ENCODE measurements at regions not wholly inside any gene's neighbourhood (a gene's known extent, or its start where the extent isn't known, plus 50 kb on each side); places are given as distances from the start of the nearest gene placed in this dataset.

- no peak for DNase-seq
- Histone ChIP-seq H3K27ac (ENCODE audit: insufficient read depth in 1 of 2, low read depth in 1 of 2, low read length in 2 of 2, poor library complexity in 1 of 2, severe bottlenecking in 2 of 2) (no peak overlapping the region), H3K36me3 (ENCODE audit: control insufficient read depth in 4 of 4, insufficient read depth in 4 of 4, low read length in 3 of 4) (no peaks in the 10 kb centered on the region), H3K27me3 (replicated peaks in 2 of 5; ENCODE audit: control insufficient read depth in 4 of 5, insufficient read depth in 5 of 5, low read length in 4 of 5) (no peaks in the 10 kb centered on the region), H3K4me1 (ENCODE audit: control extremely low read depth in 1 of 4, control insufficient read depth in 4 of 4, insufficient read depth in 4 of 4, low read length in 3 of 4) (no peaks in the 10 kb centered on the region), H3K4me3 (ENCODE audit: control insufficient read depth in 1 of 7, extremely low read depth in 1 of 7, insufficient read depth in 4 of 7, low read depth in 2 of 7, low read length in 6 of 7) (no peak overlapping the region), H3K9me3 (ENCODE audit: control extremely low read depth in 1 of 5, control insufficient read depth in 4 of 5, insufficient read depth in 2 of 5, low read depth in 1 of 5, low read length in 4 of 5) (peaks cover 0 to 2% (median 0%) of the 10 kb centered on the region in 5 experiments)
- ChIA-PET POLR2A (interaction anchor here (0.5 kb wide), 1 partner anchor 15 kb away, joined by 3 read pairs; no protein-coding TSS in a partner anchor), CTCF (interaction anchor here (1.6 kb wide), 1 partner anchor 11 kb away, joined by 4 read pairs; no protein-coding TSS in a partner anchor)
- 85% methylated on average over 6 of the region's 6 CpGs for WGBS (ENCODE audit: insufficient coverage)
Observed at GRCh38 chr12:127311720-127312364, 955.1 kb upstream of the TMEM132C start.

- DNase-seq, result no peak
- no peaks in the 10 kb centered on the region for H3K4me1 ChIP-seq (ENCODE audit: control extremely low read depth in 1 of 4, control insufficient read depth in 4 of 4, insufficient read depth in 4 of 4, low read length in 3 of 4)
- no peaks in the 10 kb centered on the region for H3K27me3 ChIP-seq (replicated peaks in 2 of 5; ENCODE audit: control insufficient read depth in 4 of 5, insufficient read depth in 5 of 5, low read length in 4 of 5)
- no peaks in the 10 kb centered on the region for H3K9me3 ChIP-seq (ENCODE audit: control extremely low read depth in 1 of 5, control insufficient read depth in 4 of 5, insufficient read depth in 2 of 5, low read depth in 1 of 5, low read length in 4 of 5)
- no peak overlapping the region for H3K27ac ChIP-seq (ENCODE audit: insufficient read depth in 1 of 2, low read depth in 1 of 2, low read length in 2 of 2, poor library complexity in 1 of 2, severe bottlenecking in 2 of 2)
- ChIA-PET CTCF (interaction anchor here (1.5 kb wide), 1 partner anchor 45 kb away, joined by 4 read pairs; no protein-coding TSS in a partner anchor), POLR2A (no interaction called here)
- no peaks in the 10 kb centered on the region for H3K36me3 ChIP-seq (ENCODE audit: control insufficient read depth in 4 of 4, insufficient read depth in 4 of 4, low read length in 3 of 4)
- WGBS (ENCODE audit: insufficient coverage), result 83% methylated on average over 4 of the region's 4 CpGs
- H3K4me3 ChIP-seq (ENCODE audit: control insufficient read depth in 1 of 7, extremely low read depth in 1 of 7, insufficient read depth in 4 of 7, low read depth in 2 of 7, low read length in 6 of 7), result no peak overlapping the region
Observed at GRCh38 chr12:127324681-127325080, 942.3 kb upstream of the TMEM132C start.

DNA sequence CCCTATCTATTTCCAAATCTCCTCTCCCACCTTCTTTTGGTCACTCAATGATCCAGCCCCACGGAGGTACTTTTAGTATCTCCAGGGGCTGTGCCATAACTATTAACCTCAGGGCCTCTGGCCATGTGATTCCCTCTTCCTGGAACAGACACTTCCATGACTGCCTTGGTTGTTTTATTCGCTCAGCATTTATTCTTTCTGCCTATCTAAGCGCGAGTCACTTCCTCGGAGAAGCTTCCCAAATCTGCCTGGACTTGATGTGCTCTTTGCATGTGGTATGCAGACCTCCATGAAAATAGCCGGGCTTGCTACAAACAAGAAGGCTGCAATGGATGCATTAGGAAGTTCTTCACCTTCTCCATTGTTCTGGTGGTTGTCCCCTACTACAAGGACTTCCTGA is 939.0 kb upstream of the TMEM132C start:
- H3K27ac ChIP-seq (ENCODE audit: insufficient read depth in 1 of 2, low read depth in 1 of 2, low read length in 2 of 2, poor library complexity in 1 of 2, severe bottlenecking in 2 of 2), result no peak overlapping the region
- 100% methylated on average over 5 of the region's 6 CpGs for WGBS (ENCODE audit: insufficient coverage)

DNA sequence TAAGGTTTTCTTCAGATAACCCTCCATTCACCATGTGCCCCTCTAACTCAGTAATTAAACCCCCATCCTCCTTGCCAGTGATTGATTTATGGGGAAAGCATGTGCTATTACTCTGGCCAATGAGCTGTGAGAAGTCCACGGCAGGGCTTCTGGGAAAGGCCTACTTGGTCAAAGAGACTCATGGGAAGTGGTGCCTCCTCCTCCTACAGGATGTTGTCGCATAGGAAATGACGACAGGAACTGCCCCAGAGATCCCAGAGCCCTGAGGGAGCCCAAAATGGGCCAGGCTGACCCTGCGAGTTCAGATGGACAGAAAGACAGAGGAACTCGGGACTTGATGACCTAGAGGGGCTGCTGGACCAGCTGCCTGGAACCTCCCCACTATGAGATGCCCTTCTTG is 938.1 kb upstream of the TMEM132C start:
- Histone ChIP-seq H3K9me3 (ENCODE audit: control extremely low read depth in 1 of 5, control insufficient read depth in 4 of 5, insufficient read depth in 2 of 5, low read depth in 1 of 5, low read length in 4 of 5) (no peaks in the 10 kb centered on the region), H3K27me3 (replicated peaks in 2 of 5; ENCODE audit: control insufficient read depth in 4 of 5, insufficient read depth in 5 of 5, low read length in 4 of 5) (no peaks in the 10 kb centered on the region), H3K4me3 (ENCODE audit: control insufficient read depth in 1 of 7, extremely low read depth in 1 of 7, insufficient read depth in 4 of 7, low read depth in 2 of 7, low read length in 6 of 7) (no peak overlapping the region), H3K36me3 (ENCODE audit: control insufficient read depth in 4 of 4, insufficient read depth in 4 of 4, low read length in 3 of 4) (no peaks in the 10 kb centered on the region), H3K4me1 (ENCODE audit: control extremely low read depth in 1 of 4, control insufficient read depth in 4 of 4, insufficient read depth in 4 of 4, low read length in 3 of 4) (no peaks in the 10 kb centered on the region), H3K27ac (ENCODE audit: insufficient read depth in 1 of 2, low read depth in 1 of 2, low read length in 2 of 2, poor library complexity in 1 of 2, severe bottlenecking in 2 of 2) (no peak overlapping the region)
- WGBS (ENCODE audit: insufficient coverage), result 58% methylated on average over 4 of the region's 5 CpGs
- POLR2A ChIA-PET, result interaction anchor here (0.5 kb wide), 1 partner anchor 1720 kb away, joined by 5 read pairs; no protein-coding TSS in a partner anchor
- DNase-seq, result no peak
- CTCF ChIA-PET, result no interaction called here

More for the DNA sequence above, 939.0 kb upstream of the TMEM132C start:
- CTCF ChIA-PET, result no interaction called here
- H3K27me3 ChIP-seq (replicated peaks in 2 of 5; ENCODE audit: control insufficient read depth in 4 of 5, insufficient read depth in 5 of 5, low read length in 4 of 5), result no peaks in the 10 kb centered on the region
- no peaks in the 10 kb centered on the region for H3K4me1 ChIP-seq (ENCODE audit: control extremely low read depth in 1 of 4, control insufficient read depth in 4 of 4, insufficient read depth in 4 of 4, low read length in 3 of 4)
- no peaks in the 10 kb centered on the region for H3K9me3 ChIP-seq (ENCODE audit: control extremely low read depth in 1 of 5, control insufficient read depth in 4 of 5, insufficient read depth in 2 of 5, low read depth in 1 of 5, low read length in 4 of 5)
- POLR2A ChIA-PET, result no interaction called here
- H3K4me3 ChIP-seq (ENCODE audit: control insufficient read depth in 1 of 7, extremely low read depth in 1 of 7, insufficient read depth in 4 of 7, low read depth in 2 of 7, low read length in 6 of 7), result no peak overlapping the region
- no peak for DNase-seq
- H3K36me3 ChIP-seq (ENCODE audit: control insufficient read depth in 4 of 4, insufficient read depth in 4 of 4, low read length in 3 of 4), result no peaks in the 10 kb centered on the region

- Histone ChIP-seq H3K27me3 (replicated peaks in 2 of 5; ENCODE audit: control insufficient read depth in 4 of 5, insufficient read depth in 5 of 5, low read length in 4 of 5) (no peaks in the 10 kb centered on the region), H3K4me1 (ENCODE audit: control extremely low read depth in 1 of 4, control insufficient read depth in 4 of 4, insufficient read depth in 4 of 4, low read length in 3 of 4) (no peaks in the 10 kb centered on the region), H3K4me3 (ENCODE audit: control insufficient read depth in 1 of 7, extremely low read depth in 1 of 7, insufficient read depth in 4 of 7, low read depth in 2 of 7, low read length in 6 of 7) (no peak overlapping the region), H3K9me3 (ENCODE audit: control extremely low read depth in 1 of 5, control insufficient read depth in 4 of 5, insufficient read depth in 2 of 5, low read depth in 1 of 5, low read length in 4 of 5) (peaks cover 0 to 2% (median 0%) of the 10 kb centered on the region in 5 experiments), H3K27ac (ENCODE audit: insufficient read depth in 1 of 2, low read depth in 1 of 2, low read length in 2 of 2, poor library complexity in 1 of 2, severe bottlenecking in 2 of 2) (no peak overlapping the region), H3K36me3 (ENCODE audit: control insufficient read depth in 4 of 4, insufficient read depth in 4 of 4, low read length in 3 of 4) (no peaks in the 10 kb centered on the region)
- no peak for DNase-seq
- ChIA-PET CTCF (no interaction called here), POLR2A (no interaction called here)
- WGBS (ENCODE audit: insufficient coverage), result 97% methylated on average over 3 of the region's 4 CpGs
Observed at GRCh38 chr12:127334365-127334764, 932.6 kb upstream of the TMEM132C start.

GRCh38 chr12:127334912-127335644 is 931.9 kb upstream of the TMEM132C start:
- Histone ChIP-seq H3K36me3 (ENCODE audit: control insufficient read depth in 4 of 4, insufficient read depth in 4 of 4, low read length in 3 of 4) (no peaks in the 10 kb centered on the region), H3K4me1 (ENCODE audit: control extremely low read depth in 1 of 4, control insufficient read depth in 4 of 4, insufficient read depth in 4 of 4, low read length in 3 of 4) (no peaks in the 10 kb centered on the region), H3K27me3 (replicated peaks in 2 of 5; ENCODE audit: control insufficient read depth in 4 of 5, insufficient read depth in 5 of 5, low read length in 4 of 5) (no peaks in the 10 kb centered on the region), H3K4me3 (ENCODE audit: control insufficient read depth in 1 of 7, extremely low read depth in 1 of 7, insufficient read depth in 4 of 7, low read depth in 2 of 7, low read length in 6 of 7) (no peak overlapping the region), H3K9me3 (ENCODE audit: control extremely low read depth in 1 of 5, control insufficient read depth in 4 of 5, insufficient read depth in 2 of 5, low read depth in 1 of 5, low read length in 4 of 5) (peaks cover 0 to 2% (median 0%) of the 10 kb centered on the region in 5 experiments), H3K27ac (ENCODE audit: insufficient read depth in 1 of 2, low read depth in 1 of 2, low read length in 2 of 2, poor library complexity in 1 of 2, severe bottlenecking in 2 of 2) (no peak overlapping the region)
- no CpG with 5 or more reads among the region's 1 CpG for WGBS (ENCODE audit: insufficient coverage)
- ChIA-PET POLR2A (no interaction called here), CTCF (no interaction called here)
- DNase-seq, result no peak

DNA sequence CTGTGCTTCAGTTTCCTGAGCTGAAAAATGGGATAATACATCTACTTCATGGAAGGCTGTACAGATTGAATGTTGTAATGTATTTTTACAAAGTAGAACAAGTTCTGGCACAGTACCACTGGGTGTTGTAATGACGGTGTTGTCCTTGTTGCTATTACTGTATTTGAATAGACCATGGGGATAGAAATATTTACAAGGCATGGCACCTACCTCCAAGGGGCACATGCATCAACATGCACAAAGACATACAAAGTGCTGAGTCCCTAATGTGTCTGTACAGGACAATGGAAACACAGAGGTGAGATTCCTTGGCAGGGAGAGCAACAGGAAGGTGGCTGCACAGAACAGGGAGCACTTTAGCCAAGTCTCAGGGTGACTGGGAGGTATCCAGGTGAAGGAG is 930.6 kb upstream of the TMEM132C start:
- Histone ChIP-seq H3K27me3 (replicated peaks in 2 of 5; ENCODE audit: control insufficient read depth in 4 of 5, insufficient read depth in 5 of 5, low read length in 4 of 5) (no peaks in the 10 kb centered on the region), H3K4me1 (ENCODE audit: control extremely low read depth in 1 of 4, control insufficient read depth in 4 of 4, insufficient read depth in 4 of 4, low read length in 3 of 4) (no peaks in the 10 kb centered on the region), H3K27ac (ENCODE audit: insufficient read depth in 1 of 2, low read depth in 1 of 2, low read length in 2 of 2, poor library complexity in 1 of 2, severe bottlenecking in 2 of 2) (no peak overlapping the region), H3K4me3 (ENCODE audit: control insufficient read depth in 1 of 7, extremely low read depth in 1 of 7, insufficient read depth in 4 of 7, low read depth in 2 of 7, low read length in 6 of 7) (no peak overlapping the region), H3K36me3 (ENCODE audit: control insufficient read depth in 4 of 4, insufficient read depth in 4 of 4, low read length in 3 of 4) (no peaks in the 10 kb centered on the region), H3K9me3 (ENCODE audit: control extremely low read depth in 1 of 5, control insufficient read depth in 4 of 5, insufficient read depth in 2 of 5, low read depth in 1 of 5, low read length in 4 of 5) (peaks cover 0 to 2% (median 0%) of the 10 kb centered on the region in 5 experiments)
- POLR2A ChIA-PET, result no interaction called here
- DNase-seq, result no peak
- CTCF ChIA-PET, result no interaction called here
- WGBS (ENCODE audit: insufficient coverage), result no CpG with 5 or more reads among the region's 1 CpG

Data from common myeloid progenitor, CD34-positive (primary cell).